Astrocyte of the cerebellum (primary cell): ENCODE measurements at regions not wholly inside any gene's neighbourhood (a gene's known extent, or its start where the extent isn't known, plus 50 kb on each side); places are given as distances from the start of the nearest gene placed in this dataset.

Experiments
- DNase-seq: peaks from one replicate; pipeline ENCODE4 v3.0.0-alpha.2; 2011; ENCODE audit warnings: low read depth
- H3K4me3 ChIP-seq: 2 replicates; pipeline ENCODE4 v1.5.1; 2011; ENCODE audit warnings: mild to moderate bottlenecking, low read depth, low read length, moderate library complexity
- in situ Hi-C: cut with HindIII; loops from 2 replicates; pipeline ENCODE4 v1.10.0; 2017; ENCODE audit warnings: low sequenced_read_pairs
- TF ChIP-seq, protein P1 (sequence below): IDR thresholded peaks from 2 replicates; pipeline ENCODE4 v1.5.1; 2012; ENCODE audit warnings: low read length, low read depth, moderate library complexity, mild to moderate bottlenecking; ENCODE audit errors: missing control alignments

DNA sequence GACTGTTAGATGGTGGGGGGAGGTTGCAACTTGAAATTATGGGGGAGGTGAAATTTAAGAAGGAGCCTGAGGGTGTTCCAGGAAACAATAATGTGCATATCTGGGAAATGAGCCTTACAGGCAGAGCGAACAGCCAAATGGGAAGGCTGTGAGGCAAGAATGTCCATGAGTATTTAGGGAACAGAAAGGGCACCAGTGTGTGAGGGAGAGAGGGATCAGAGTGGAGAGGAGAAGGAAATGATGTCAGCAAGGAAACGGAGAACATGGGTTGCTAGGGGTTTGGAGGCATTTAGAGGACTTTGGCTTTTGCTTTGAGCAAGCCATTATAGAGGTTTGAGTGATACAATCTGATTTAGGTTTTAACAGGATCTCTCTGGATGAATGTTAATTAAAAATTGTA, 285.4 kb downstream of the TLE4 start:
- TF ChIP-seq, protein P1, sequence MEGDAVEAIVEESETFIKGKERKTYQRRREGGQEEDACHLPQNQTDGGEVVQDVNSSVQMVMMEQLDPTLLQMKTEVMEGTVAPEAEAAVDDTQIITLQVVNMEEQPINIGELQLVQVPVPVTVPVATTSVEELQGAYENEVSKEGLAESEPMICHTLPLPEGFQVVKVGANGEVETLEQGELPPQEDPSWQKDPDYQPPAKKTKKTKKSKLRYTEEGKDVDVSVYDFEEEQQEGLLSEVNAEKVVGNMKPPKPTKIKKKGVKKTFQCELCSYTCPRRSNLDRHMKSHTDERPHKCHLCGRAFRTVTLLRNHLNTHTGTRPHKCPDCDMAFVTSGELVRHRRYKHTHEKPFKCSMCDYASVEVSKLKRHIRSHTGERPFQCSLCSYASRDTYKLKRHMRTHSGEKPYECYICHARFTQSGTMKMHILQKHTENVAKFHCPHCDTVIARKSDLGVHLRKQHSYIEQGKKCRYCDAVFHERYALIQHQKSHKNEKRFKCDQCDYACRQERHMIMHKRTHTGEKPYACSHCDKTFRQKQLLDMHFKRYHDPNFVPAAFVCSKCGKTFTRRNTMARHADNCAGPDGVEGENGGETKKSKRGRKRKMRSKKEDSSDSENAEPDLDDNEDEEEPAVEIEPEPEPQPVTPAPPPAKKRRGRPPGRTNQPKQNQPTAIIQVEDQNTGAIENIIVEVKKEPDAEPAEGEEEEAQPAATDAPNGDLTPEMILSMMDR = no peak
- H3K4me3 ChIP-seq = no peak overlapping the region
- in situ Hi-C loops = no loop called here
- no peak for DNase-seq

DNA sequence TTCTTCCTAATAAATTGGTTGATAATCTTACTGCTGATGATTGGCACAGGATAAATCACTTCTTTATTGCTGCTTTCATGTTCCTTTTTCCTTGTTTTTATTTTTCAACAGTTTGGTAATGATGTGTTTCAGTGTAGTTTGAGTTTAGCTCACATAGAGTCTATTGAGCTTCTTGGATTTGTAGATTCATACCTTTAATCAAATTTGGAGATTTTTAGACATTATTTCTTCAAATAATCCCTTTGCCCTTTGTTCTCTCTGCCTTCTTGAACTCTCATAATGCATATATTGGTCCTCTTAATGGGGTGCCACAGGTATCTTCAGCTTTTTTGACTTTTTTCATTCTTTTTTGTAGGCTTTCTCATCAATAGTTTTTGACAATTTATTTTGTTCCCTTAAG, 275.3 kb downstream of the TLE4 start:
- no peak overlapping the region for H3K4me3 ChIP-seq
- TF ChIP-seq, protein P1 = no peak
- no peak for DNase-seq
- in situ Hi-C loops = no loop called here

DNA sequence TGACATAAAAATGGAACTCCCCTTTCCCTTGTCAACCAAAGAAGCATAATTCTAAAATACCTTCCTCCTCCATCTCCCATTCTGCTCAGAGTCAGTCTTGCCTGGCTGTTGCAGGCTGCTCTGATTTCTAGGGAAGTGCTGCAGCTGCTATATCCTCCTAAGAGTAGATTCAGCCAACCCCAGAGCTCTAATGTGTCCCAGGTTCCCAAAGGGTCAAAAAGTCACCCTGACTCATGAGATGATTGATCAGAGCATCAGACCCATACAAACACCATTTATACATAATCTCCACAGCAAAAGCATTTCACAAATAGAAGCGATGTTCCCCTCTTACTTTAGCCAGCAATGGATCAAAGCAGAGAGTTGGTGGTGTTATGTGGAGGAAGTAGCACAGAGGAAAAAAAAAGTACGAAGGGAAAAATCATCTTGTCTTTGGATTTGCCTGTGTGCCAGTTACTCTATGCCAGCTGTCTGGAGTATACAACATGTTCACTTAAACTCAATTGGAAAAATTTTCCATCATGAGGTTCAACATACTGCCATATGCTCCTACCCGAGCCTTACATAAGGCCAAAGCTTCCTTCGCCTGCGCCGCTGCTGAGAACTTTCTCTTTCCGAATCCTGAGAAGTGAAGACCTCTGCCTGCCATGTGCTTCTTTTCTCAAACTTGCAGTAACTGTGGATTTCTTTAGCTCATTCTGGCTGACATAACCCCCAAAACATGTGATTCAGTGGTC, 258.0 kb downstream of the TLE4 start:
- in situ Hi-C loops = loop anchor here (5.0 kb wide), 1 partner anchor 38 kb away; no protein-coding TSS in a partner anchor
- H3K4me3 ChIP-seq = no peak overlapping the region
- DNase-seq = no peak
- TF ChIP-seq, protein P1 = no peak

DNA sequence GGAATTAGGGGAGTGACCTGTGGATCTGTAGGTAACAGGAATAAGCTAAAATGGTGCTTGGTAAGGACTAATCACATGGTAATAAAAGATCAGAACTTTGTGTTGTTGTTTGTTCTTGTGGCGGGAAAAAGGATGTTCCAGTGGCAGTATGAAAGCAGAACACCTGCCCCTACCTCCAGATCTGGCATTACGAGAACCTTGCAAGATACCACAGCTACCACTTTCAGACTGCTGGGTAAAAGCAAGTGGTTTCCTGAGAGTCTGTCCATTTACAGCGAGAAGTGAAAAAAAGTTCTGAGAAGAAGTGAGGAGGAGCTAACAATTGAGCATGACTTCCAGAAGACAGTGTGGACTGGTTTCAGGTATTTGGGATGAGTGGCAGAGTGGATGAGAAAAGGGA, 252.5 kb downstream of the TLE4 start:
- no peak for DNase-seq
- in situ Hi-C loops = no loop called here
- TF ChIP-seq, protein P1 = no peak
- no peak overlapping the region for H3K4me3 ChIP-seq

DNA sequence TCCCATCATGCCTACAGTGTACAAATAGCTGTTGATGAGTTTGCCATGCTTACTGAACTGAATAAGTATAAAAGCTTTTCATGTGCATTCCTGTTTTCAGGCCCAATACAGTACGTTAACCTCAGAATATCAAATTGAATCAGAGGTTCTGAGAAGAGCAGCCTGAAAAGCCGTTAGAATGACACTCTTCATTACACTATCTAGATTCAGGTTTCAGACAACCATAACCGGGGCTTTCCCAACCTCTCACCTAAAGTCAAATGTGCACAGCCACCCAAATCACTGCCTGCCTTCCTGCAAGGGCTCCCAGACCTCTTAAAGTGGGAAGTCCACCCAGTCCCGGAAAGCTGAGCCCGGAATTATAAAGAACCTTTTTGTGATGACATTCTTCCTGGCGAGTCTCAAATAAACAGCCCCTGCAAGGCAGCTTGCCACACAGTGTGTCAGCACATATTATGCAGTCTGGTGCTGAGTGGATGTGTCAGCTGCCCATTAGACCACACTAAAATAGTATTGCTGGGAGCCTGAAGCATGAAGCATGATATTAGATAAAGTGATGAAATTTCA, 245.8 kb downstream of the TLE4 start:
- in situ Hi-C loops = no loop called here
- TF ChIP-seq, protein P1 = no peak
- no peak for DNase-seq
- no peak overlapping the region for H3K4me3 ChIP-seq

DNA sequence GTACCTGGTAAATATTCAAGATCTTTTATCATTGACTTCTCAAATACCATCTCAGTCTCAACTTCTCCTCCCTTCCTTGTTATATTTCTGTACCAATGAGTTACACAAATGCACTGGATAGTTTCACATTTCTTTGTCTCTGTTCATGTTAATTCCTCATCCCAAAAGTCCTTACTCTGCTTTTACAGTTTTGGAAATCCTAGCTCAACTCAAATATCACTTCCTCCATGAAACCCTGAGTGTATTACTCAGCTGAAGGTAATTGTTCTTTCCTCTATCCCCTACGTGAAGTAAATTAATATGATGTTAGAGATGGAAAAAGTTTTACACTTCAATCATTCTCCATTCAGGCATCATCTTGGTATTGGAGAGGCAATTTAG, 241.5 kb downstream of the TLE4 start:
- no peak overlapping the region for H3K4me3 ChIP-seq
- TF ChIP-seq, protein P1 = no peak
- in situ Hi-C loops = no loop called here
- DNase-seq = no peak
